Large intestine (tissue), 3 donors: ENCODE measurements at regions not wholly inside any gene's neighbourhood (a gene's known extent, or its start where the extent isn't known, plus 50 kb on each side); places are given as distances from the start of the nearest gene placed in this dataset.

Experiments used
- DNase-seq, 2 donors: peaks; one replicate each; pipeline versions ENCODE4 v3.0.0 to v3.0.0-alpha.2; 2013
- H3K27ac ChIP-seq: one replicate; pipeline ENCODE4 v1.5.1; 2013; ENCODE audit warnings: low read length
- H3K27me3 ChIP-seq: 2 replicates; pipeline ENCODE4 v1.6.1; 2013; ENCODE audit warnings: low read length; ENCODE audit not compliant: control insufficient read depth, insufficient read depth
- H3K36me3 ChIP-seq: 2 replicates; pipeline ENCODE4 v1.6.1; 2013; ENCODE audit warnings: low read length; ENCODE audit not compliant: control insufficient read depth, insufficient read depth
- H3K4me1 ChIP-seq: one replicate; pipeline ENCODE4 v1.6.1; 2013; ENCODE audit warnings: low read length; ENCODE audit not compliant: control insufficient read depth, insufficient read depth
- H3K4me3 ChIP-seq: one replicate; pipeline ENCODE4 v1.5.1; 2013; ENCODE audit warnings: low read length
- H3K9me3 ChIP-seq: one replicate; pipeline ENCODE4 v1.6.1; 2013; ENCODE audit warnings: mild to moderate bottlenecking, low read depth, low read length, moderate library complexity; ENCODE audit not compliant: control insufficient read depth
- WGBS: methylation state at CpG from one replicate; pipeline ENCODE4 v1.1.5; 2013; ENCODE audit warnings: low lambda C conversion rate; ENCODE audit not compliant: insufficient coverage; 5-methylcytosine and 5-hydroxymethylcytosine counted together

DNA sequence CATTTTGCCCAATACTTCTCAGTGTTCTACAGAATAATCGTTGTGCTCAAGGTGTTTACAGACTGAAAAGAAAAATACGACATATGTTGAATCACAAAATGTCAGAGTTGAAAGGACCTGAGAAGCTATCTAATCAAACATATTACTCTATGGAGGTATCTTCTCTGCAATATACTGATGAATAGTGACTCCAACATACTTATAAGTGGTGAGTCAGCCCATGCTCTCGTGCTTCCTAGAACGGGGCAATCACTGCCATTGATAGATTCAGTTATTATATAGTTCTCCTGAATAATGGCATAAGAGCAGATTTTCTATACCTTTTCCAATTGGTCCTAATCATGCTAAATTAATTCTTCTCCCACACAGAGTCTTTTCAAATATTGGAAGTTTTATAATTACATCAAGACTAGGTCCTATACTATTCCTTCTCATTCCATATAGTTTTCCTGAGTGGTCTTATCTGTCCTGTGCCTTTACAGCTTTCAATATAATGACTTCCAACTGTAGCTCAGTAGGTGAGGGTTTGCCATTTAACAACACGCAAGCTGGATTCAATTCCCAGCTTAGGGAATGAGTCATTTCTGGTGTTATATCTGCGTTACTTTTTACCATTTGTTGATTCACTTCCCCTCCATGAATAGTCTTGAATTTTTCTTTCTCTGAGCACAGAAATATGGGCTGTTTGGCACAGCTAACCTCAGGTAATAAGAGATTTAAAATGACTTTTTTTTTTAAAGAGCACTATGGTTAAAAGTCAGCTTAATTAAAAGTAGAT, 81.1 kb downstream of the PLK2 start:
- Histone ChIP-seq H3K36me3 (no peaks in the 10 kb centered on the region), H3K27me3 (no peaks in the 10 kb centered on the region), H3K4me3 (no peak overlapping the region), H3K4me1 (no peaks in the 10 kb centered on the region), H3K9me3 (no peaks in the 10 kb centered on the region), H3K27ac (no peak overlapping the region)
- no peak for DNase-seq
- 60% methylated on average over 1 of the region's 6 CpGs for WGBS

DNA sequence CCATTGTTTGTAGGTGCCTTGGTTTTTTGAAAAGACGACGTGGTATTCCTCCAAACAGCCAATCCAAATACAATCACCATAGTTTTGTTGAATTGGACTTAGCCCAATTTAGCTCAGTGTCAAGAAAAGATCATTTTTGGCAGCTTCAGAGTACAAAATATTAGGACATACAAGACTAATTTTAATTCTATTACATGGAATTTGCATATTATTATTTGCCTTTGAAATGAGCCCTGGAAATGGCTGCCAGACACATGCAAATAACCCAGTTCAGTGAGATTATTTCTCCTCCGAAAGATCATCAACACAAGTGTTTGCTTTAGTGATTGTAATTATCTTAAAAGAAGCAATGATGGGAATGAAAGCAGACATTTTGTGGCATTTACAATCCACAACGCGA, 89.3 kb downstream of the PLK2 start:
- Histone ChIP-seq H3K4me3 (no peak overlapping the region), H3K36me3 (no peaks in the 10 kb centered on the region), H3K9me3 (no peaks in the 10 kb centered on the region), H3K27ac (no peak overlapping the region), H3K27me3 (no peaks in the 10 kb centered on the region), H3K4me1 (no peaks in the 10 kb centered on the region)
- no peak for DNase-seq
- WGBS = no CpG with 5 or more reads among the region's 5 CpGs

DNA sequence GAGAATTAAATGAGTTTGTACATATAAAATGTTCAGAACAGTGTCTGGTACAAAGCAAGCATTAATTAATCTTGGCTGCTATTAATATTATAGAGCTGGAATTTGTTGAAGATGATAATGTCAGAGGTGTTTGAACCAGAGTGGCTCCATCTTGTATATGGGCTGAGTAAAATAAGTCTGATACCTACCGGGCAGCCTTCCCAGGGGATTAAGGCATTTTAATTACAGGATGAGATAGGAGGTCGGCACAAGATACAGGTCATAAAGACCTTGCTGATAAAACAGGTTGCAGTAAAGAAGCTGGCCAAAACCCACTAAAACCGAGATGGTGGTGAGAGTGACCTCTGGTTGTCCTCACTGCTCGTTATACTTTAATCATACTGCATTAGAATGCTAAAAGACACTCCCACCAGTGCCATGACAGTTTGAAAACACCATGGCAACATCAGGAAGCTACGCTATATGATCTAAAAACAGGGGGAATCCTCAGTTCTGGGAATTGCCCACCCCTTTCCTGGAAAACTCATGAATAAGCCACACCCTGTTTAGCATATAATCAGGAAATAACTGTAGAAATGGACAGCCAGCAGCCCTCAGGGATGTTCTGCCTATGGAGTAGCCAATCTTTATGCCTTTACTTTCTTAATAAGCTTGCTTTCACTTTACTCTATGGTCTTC, 90.2 kb downstream of the PLK2 start:
- Histone ChIP-seq H3K36me3 (no peaks in the 10 kb centered on the region), H3K9me3 (no peaks in the 10 kb centered on the region), H3K27ac (no peak overlapping the region), H3K27me3 (no peaks in the 10 kb centered on the region), H3K4me1 (no peaks in the 10 kb centered on the region), H3K4me3 (no peak overlapping the region)
- no peak for DNase-seq
- WGBS = no CpG with 5 or more reads among the region's 5 CpGs

DNA sequence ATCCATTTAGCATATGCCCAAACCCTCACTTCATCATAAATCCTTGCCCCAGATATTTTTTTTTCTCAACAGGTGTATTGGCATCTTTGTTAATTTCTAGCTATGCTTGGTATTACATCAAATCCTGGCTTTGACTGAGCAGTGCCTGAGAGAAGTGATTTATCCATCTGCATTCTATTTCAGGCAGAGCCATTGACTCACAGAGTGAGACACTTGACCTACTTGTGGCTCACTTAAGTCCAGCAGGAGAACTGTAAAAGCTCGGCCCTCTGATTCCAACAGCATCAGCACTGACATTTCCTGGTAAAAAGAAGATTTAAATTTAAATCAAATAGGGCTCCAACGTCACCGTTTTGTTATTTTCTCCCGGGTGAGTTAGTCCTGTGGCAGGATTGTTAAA, 93.4 kb downstream of the PLK2 start:
- Histone ChIP-seq H3K36me3 (no peaks in the 10 kb centered on the region), H3K4me3 (no peak overlapping the region), H3K27ac (no peak overlapping the region), H3K9me3 (no peaks in the 10 kb centered on the region), H3K27me3 (no peaks in the 10 kb centered on the region), H3K4me1 (no peaks in the 10 kb centered on the region)
- no peak for DNase-seq
- no CpG with 5 or more reads among the region's 4 CpGs for WGBS

DNA sequence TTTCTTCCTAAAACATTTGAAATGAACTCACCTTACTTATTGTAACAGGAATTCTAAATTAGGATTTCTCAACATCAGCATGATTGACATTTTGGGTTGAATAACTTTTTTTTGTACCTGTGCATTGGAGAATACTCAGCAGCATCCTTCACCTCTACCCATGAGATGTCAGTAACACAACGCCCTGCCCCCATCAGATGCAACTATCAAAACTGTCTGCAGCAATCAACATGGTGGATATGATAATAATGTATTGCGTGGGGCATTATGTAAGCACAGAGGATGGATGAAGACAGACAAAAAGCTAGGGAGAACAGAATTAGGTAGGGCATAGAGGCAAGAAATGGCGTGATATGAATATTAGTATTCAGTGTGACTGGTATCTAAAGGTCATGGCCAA, 94.1 kb downstream of the PLK2 start:
- H3K27me3 ChIP-seq = no peaks in the 10 kb centered on the region
- no peaks in the 10 kb centered on the region for H3K36me3 ChIP-seq
- no peaks in the 10 kb centered on the region for H3K4me1 ChIP-seq
- WGBS = 86% methylated on average over 2 of the region's 3 CpGs
- H3K4me3 ChIP-seq = no peak overlapping the region
- H3K27ac ChIP-seq = no peak overlapping the region
- H3K9me3 ChIP-seq = no peaks in the 10 kb centered on the region
- DNase-seq = no peak

DNA sequence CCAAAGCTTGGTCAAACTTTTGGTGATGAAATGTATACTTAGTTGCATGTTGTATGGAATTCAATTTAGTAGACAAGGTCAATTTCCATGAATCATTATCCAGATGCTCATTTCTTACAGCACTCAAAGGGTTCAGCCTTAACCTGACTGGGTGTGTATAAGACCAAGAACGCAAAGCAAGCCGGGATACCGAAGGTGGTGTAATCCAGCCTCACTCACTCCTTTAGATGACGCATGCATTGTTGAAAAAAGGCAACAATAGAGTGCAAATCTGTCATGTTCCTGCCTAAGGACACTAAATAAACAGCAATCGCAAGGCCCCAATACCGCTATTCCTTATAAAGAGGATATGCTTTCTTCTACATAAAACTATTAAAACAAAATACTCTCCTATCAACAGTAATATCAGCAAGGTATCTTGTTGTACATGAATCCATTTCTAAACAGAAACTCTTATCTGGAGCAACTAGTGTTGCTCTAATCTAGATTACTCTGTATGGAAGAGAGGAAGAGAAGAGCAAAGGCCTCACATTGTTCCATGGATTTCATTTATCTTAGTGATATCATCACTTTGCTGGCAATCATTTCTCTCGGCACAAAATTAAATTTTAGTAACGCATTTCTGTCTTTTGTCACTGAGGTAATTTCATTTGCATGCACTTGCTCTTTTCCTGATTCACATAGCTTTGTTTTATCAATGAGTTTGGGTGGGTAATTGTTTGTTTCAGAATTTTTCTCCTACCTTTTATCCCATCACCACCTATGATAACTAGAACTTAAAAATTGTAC, 96.2 kb downstream of the PLK2 start:
- Histone ChIP-seq H3K27ac (no peak overlapping the region), H3K4me1 (no peaks in the 10 kb centered on the region), H3K27me3 (no peaks in the 10 kb centered on the region), H3K4me3 (no peak overlapping the region), H3K9me3 (no peaks in the 10 kb centered on the region), H3K36me3 (no peaks in the 10 kb centered on the region)
- WGBS = 92% methylated on average over 2 of the region's 8 CpGs
- DNase-seq = no peak

DNA sequence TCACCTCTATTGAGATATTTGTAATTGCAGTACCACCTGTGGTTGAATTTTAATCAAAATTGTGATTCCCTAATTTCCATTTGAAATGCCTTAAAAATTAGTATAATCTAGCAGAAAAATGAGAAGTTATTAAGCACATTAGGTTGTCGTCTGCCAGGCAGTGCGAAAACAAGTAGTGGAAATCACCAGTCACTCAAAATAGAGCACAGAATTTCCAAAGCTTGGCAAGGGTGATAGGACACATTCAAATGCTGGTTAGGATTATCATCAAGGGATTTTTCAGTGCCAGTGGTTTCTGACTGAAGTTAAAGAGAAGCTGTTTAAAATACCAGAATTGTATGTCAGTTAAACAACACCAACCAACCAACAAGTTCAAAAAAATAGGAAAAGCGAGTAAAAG, 97.8 kb downstream of the PLK2 start:
- no CpG with 5 or more reads among the region's 3 CpGs for WGBS
- no peak for DNase-seq
- no peaks in the 10 kb centered on the region for H3K36me3 ChIP-seq
- no peaks in the 10 kb centered on the region for H3K27me3 ChIP-seq
- H3K27ac ChIP-seq = no peak overlapping the region
- H3K4me3 ChIP-seq = no peak overlapping the region
- no peaks in the 10 kb centered on the region for H3K4me1 ChIP-seq
- H3K9me3 ChIP-seq = no peaks in the 10 kb centered on the region

DNA sequence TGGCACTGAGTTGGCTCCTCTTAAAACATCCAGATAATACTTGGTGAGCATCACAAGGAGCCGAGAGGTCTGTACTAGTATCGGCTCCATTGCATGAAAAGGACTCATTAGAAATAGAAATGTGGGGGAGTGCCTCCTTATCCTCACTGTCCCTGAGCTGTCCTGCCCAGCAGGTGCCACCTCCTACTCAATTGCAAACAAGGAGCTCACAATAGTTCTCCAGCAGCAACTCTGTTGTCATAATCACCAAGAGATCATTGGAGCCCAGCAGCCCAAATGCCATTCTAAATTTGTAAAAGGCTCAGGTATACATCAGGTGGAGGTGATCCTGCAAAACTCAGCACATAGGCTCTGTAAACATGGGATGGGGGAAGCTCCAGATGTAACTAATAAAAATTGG, 99.1 kb downstream of the PLK2 start:
- no peaks in the 10 kb centered on the region for H3K36me3 ChIP-seq
- DNase-seq = no peak
- H3K27ac ChIP-seq = no peak overlapping the region
- WGBS = no CpG with 5 or more reads among the region's 2 CpGs
- no peaks in the 10 kb centered on the region for H3K4me1 ChIP-seq
- no peaks in the 10 kb centered on the region for H3K27me3 ChIP-seq
- no peaks in the 10 kb centered on the region for H3K9me3 ChIP-seq
- no peak overlapping the region for H3K4me3 ChIP-seq

DNA sequence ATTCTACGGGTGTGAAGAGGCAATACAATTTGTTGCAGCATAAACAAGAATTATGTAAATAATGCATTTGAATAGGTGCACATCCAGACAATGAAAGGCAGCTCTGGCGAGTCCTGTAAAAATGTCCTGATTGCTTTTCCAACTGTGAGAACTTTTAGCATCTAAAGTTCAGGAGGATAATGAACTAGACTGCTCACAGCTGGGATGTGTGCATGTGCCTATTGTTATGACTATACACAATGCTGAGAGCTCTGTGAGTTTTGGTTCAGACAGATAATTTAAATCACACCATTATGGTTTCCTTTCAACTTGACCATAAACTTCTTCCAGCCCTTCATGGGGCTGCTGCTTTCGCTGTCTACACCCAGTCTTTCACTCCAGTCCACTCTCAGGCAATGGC, 99.9 kb downstream of the PLK2 start:
- Histone ChIP-seq H3K9me3 (no peaks in the 10 kb centered on the region), H3K4me3 (no peak overlapping the region), H3K36me3 (no peaks in the 10 kb centered on the region), H3K27me3 (no peaks in the 10 kb centered on the region), H3K27ac (no peak overlapping the region), H3K4me1 (no peaks in the 10 kb centered on the region)
- 50% methylated on average over 2 of the region's 3 CpGs for WGBS
- no peak for DNase-seq

DNA sequence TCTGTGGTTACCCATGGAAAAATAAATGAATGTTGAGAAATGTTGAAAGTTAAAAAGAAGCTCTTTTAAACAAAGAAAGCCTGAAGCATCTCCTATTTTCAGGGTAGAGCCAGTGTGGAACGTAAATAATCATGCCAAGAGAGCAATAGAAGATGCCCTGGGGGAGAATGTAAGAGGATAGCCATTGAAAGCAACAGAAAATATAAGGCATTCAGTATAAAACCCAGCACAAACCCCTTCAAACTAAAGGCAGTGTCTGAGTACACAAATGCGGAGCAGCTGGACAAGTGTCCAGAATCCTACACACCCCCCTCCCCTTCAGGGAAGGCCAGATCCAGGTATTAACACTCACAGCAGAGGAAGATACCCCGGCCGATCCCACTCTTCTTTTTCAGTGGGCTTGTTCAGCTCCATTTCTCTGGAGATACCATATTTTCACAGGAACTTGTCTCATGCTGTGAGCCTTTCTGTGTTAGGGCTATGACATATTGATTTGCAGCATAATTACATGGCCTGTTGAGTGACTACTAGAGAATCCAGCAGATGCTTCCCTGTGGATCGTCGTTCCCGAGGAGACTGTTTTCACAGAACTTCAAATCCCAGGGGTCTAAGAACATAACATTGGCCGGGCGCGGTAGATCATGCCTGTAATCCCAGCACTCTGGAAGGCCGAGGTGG, 101.2 kb downstream of the PLK2 start:
- H3K27ac ChIP-seq = no peak overlapping the region
- H3K36me3 ChIP-seq = no peaks in the 10 kb centered on the region
- no peak overlapping the region for H3K4me3 ChIP-seq
- no peak for DNase-seq
- H3K9me3 ChIP-seq = no peaks in the 10 kb centered on the region
- no peaks in the 10 kb centered on the region for H3K27me3 ChIP-seq
- H3K4me1 ChIP-seq = no peaks in the 10 kb centered on the region
- no CpG with 5 or more reads among the region's 11 CpGs for WGBS
